GM12892 (cell line): ENCODE measurements at regions not wholly inside any gene's neighbourhood (a gene's known extent, or its start where the extent isn't known, plus 50 kb on each side); places are given as distances from the start of the nearest gene placed in this dataset.

Experiments used
- POLR2A ChIP-seq: IDR thresholded peaks from 2 replicates; pipeline ENCODE4 v1.6.1; 2011; ENCODE audit warnings: low read depth, low read length, control low read depth
- POLR2AphosphoS5 ChIP-seq: IDR thresholded peaks from 2 replicates; pipeline ENCODE4 v1.6.1; 2011; ENCODE audit warnings: low read depth, low read length, control low read depth
- TAF1 ChIP-seq: IDR thresholded peaks from 2 replicates; pipeline ENCODE4 v1.6.1; 2011; ENCODE audit warnings: low read depth, mild to moderate bottlenecking, control low read depth, low read length, borderline replicate concordance

GRCh38 chr1:81165963-81166362 is 634.8 kb upstream of the ADGRL2 start:
- TF ChIP-seq POLR2AphosphoS5 (no peak), POLR2A (no peak), TAF1 (no peak)
